GM12874 (cell line): ENCODE measurements at regions not wholly inside any gene's neighbourhood (a gene's known extent, or its start where the extent isn't known, plus 50 kb on each side); places are given as distances from the start of the nearest gene placed in this dataset.

Experiments used
- CTCF ChIP-seq: IDR thresholded peaks from 2 replicates; pipeline ENCODE4 v1.5.1; 2011; ENCODE audit warnings: low read depth, mild to moderate bottlenecking, control low read depth, low read length, moderate library complexity; ENCODE audit not compliant: insufficient read depth

GRCh38 chrX:63430026-63430425, 78.9 kb upstream of the SPIN4 start:
- no peak for TF ChIP-seq CTCF

GRCh38 chrX:63428348-63428747, 77.2 kb upstream of the SPIN4 start:
- no peak for TF ChIP-seq CTCF

- no peak for TF ChIP-seq CTCF
Observed at GRCh38 chrX:63426519-63426918, 75.4 kb upstream of the SPIN4 start.

- TF ChIP-seq CTCF = no peak
Observed at GRCh38 chrX:63424063-63424462, 72.9 kb upstream of the SPIN4 start.

- no peak for TF ChIP-seq CTCF
Observed at GRCh38 chrX:63421411-63421810, 70.3 kb upstream of the SPIN4 start.

GRCh38 chrX:63418211-63418610, 67.1 kb upstream of the SPIN4 start:
- TF ChIP-seq CTCF = no peak

- no peak for TF ChIP-seq CTCF
Observed at GRCh38 chrX:63417649-63418048, 66.5 kb upstream of the SPIN4 start.

GRCh38 chrX:63408050-63408449, 56.9 kb upstream of the SPIN4 start:
- no peak for TF ChIP-seq CTCF
